Heart left ventricle (tissue), 16 donors: ENCODE measurements at regions not wholly inside any gene's neighbourhood (a gene's known extent, or its start where the extent isn't known, plus 50 kb on each side); places are given as distances from the start of the nearest gene placed in this dataset.
A peak's percentile ranks its signal among the peaks of the same experiment; 100 is the strongest.

Experiments used
- ATAC-seq, 4 donors: fragments of 200-7000 bp; cut with Tn5 transposase; one replicate each; pipeline ENCODE4 v1.9.1; 2020 to 2022; ENCODE audit warnings: moderate library complexity in 4 of 4, mild to moderate bottlenecking in 3 of 4, moderate number of reproducible peaks in 1 of 4
- DNase-seq, 5 donors: peaks; one replicate each; pipeline ENCODE4 v3.0.0-alpha.2; 2020
- H3K27ac ChIP-seq, 12 donors: fragments of 200-600 bp; sonication (generic) in 4 of 12; one replicate each; pipeline versions ENCODE4 v1.5.0 to v1.8.0; 2016 to 2022; ENCODE audit warnings: mild to moderate bottlenecking in 2 of 12
- H3K27me3 ChIP-seq, 9 donors: fragments of 200-600 bp; sonication (generic) in 2 of 9; one replicate each; pipeline versions ENCODE4 v1.5.1 to v1.8.0; 2016 to 2022; ENCODE audit warnings: mild to moderate bottlenecking in 3 of 9
- H3K36me3 ChIP-seq, 9 donors: fragments of 200-600 bp; sonication (generic) in 2 of 9; one replicate each; pipeline versions ENCODE4 v1.5.0 to v1.8.0; 2018 to 2022; ENCODE audit warnings: mild to moderate bottlenecking in 2 of 9
- H3K4me1 ChIP-seq, 12 donors: fragments of 200-600 bp; sonication (generic) in 4 of 12; one replicate each; pipeline versions ENCODE4 v1.5.0 to v1.8.0; 2016 to 2022; ENCODE audit warnings: mild to moderate bottlenecking in 3 of 12
- H3K4me3 ChIP-seq, 12 donors: fragments of 200-600 bp; sonication (generic) in 4 of 12; one replicate each; pipeline versions ENCODE4 v1.5.0 to v1.8.0; 2017 to 2022; ENCODE audit warnings: mild to moderate bottlenecking in 9 of 12, moderate library complexity in 4 of 12
- H3K9me3 ChIP-seq, 12 donors: fragments of 200-600 bp; sonication (generic) in 4 of 12; one replicate each; pipeline versions ENCODE4 v1.5.0 to v1.8.0; 2016 to 2022; ENCODE audit warnings: mild to moderate bottlenecking in 1 of 12
- CTCF ChIP-seq, 12 donors: fragments of 200-600 bp; sonication (generic) in 4 of 12; IDR thresholded peaks; one replicate each; pipeline versions ENCODE4 v1.5.0 to v1.8.0; 2018 to 2022; ENCODE audit warnings: antibody characterized with exemption in 12 of 12, mild to moderate bottlenecking in 5 of 12
- POLR2A ChIP-seq, 2 donors: fragments of 450-650 bp; IDR thresholded peaks; one replicate each; pipeline ENCODE4 v1.6.1; 2017; ENCODE audit warnings: antibody characterized with exemption in 2 of 2, mild to moderate bottlenecking in 2 of 2, moderate library complexity in 2 of 2
- WGBS, 4 donors: extraction: QIAGEN DNeasy Blood & Tissue Kit in 2 of 4; methylation state at CpG; one replicate each; pipeline versions ENCODE4 v1.1.5 to v1.1.7; 2013 to 2018; 5-methylcytosine and 5-hydroxymethylcytosine counted together
- intact Hi-C, 10 donors: fragments of 100-400 bp; cut with DNase I; formaldehyde crosslinking; loops; one replicate each; pipeline versions ENCODE4 v1.11.1 to v1.14.2; 2022
- donor health status: ischemic (EF 13 %, LVEDD 7.1; RV severe dilation, severe dysfunction).
- donor health status: healthy with polysubstance abuse.
- donor health status: DM: no; HTN: yes; CAD: no.
- donor health status: DM: no; HTN: no; CAD: no.
- donor health status: ischemic (EF 25% LVEDD 6.9; RV normal size, moderate dysfunction).
- donor health status: ischemic (EF 25% LVEDD 5.7; RV mildly dilated, moderate dysfunction).
- donor health status: healthy.
- donor health status: DM: yes; HTN: yes; CAD: no.
- donor health status: ischemic (EF 35%, LVEDD 5.7; RV mildly dilated, moderate dysfunction).
- donor health status: nonischemic (EF 11% LVEDD 7.7; RV severe dilation, severe dysfunction).
- donor health status: DM: yes; HTN: yes; CAD: no.
- donor health status: PGD.
- donor health status: ischemic (EF 29% LVEDD 5.4; RV normal size, mild dysfunction).
- donor health status: nonischemic (EF 23%, LVEDD 6.1; RV moderate dilation, normal function).

GRCh38 chr9:99713838-99714306 is 107.8 kb upstream of the NR4A3 start:
- intact Hi-C loops: no loop called here
- Histone ChIP-seq H3K4me1 (no peaks in the 10 kb centered on the region), H3K27ac (no peak overlapping the region), H3K4me3 (no peak overlapping the region), H3K36me3 (no peaks in the 10 kb centered on the region), H3K9me3 (no peaks in the 10 kb centered on the region), H3K27me3 (no peaks in the 10 kb centered on the region)
- 91 to 94% (median 92%) methylated on average over 3 of the region's 3 CpGs for WGBS, 4 donors
- no peak for ATAC-seq
- TF ChIP-seq CTCF (IDR thresholded peaks at IDR 0.05) (no peak), POLR2A (IDR thresholded peaks at IDR 0.05) (no peak)
- no peak for DNase-seq

GRCh38 chr9:99718631-99719030 is 103.1 kb upstream of the NR4A3 start:
- Histone ChIP-seq H3K4me3 (no peak overlapping the region), H3K4me1 (peaks cover 0 to 19% (median 1%) of the 10 kb centered on the region in 12 donors), H3K9me3 (no peaks in the 10 kb centered on the region), H3K27me3 (no peaks in the 10 kb centered on the region), H3K27ac (no peak overlapping the region), H3K36me3 (no peaks in the 10 kb centered on the region)
- ATAC-seq: no peak
- no peak for DNase-seq
- TF ChIP-seq POLR2A (IDR thresholded peaks at IDR 0.05) (no peak), CTCF (IDR thresholded peaks at IDR 0.05) (no peak)
- intact Hi-C loops: no loop called here

- ATAC-seq: no peak
These were observed 101.1 kb upstream of the NR4A3 start for GRCh38 chr9:99720455-99721050.

GRCh38 chr9:99721898-99722297 is 99.8 kb upstream of the NR4A3 start:
- H3K4me3 ChIP-seq: no peak overlapping the region
- no peak overlapping the region for H3K27ac ChIP-seq
- no peaks in the 10 kb centered on the region for H3K27me3 ChIP-seq
- DNase-seq: no peak
- H3K36me3 ChIP-seq: no peaks in the 10 kb centered on the region
- intact Hi-C loops: no loop called here
- no peak for TF ChIP-seq CTCF (IDR thresholded peaks at IDR 0.05)
- no peak for TF ChIP-seq POLR2A (IDR thresholded peaks at IDR 0.05)
- ATAC-seq: no peak
- 80 to 85% (median 82%) methylated on average over 2 of the region's 2 CpGs for WGBS, 4 donors
- no peaks in the 10 kb centered on the region for H3K9me3 ChIP-seq
- H3K4me1 ChIP-seq: peaks cover 0 to 19% (median 3%) of the 10 kb centered on the region in 12 donors

More at GRCh38 chr9:99720455-99721050, 101.1 kb upstream of the NR4A3 start:
- intact Hi-C loops: no loop called here
- Histone ChIP-seq H3K4me1 (peaks cover 0 to 19% (median 1%) of the 10 kb centered on the region in 12 donors), H3K27me3 (no peaks in the 10 kb centered on the region), H3K9me3 (no peaks in the 10 kb centered on the region), H3K4me3 (peak overlapping the region in 8 of 12 donors; percentile 12 to 47 (median 34)), H3K27ac (peak overlapping the region in 7 of 12 donors; percentile 23 to 80 (median 34)), H3K36me3 (no peaks in the 10 kb centered on the region)
- no peak for DNase-seq
- 39 to 50% (median 41%) methylated on average over 1 of the region's 1 CpG for WGBS, 4 donors
- TF ChIP-seq CTCF (IDR thresholded peaks at IDR 0.05) (no peak), POLR2A (IDR thresholded peaks at IDR 0.05) (no peak)
